Thyroid gland (tissue), 4 donors: ENCODE measurements at regions not wholly inside any gene's neighbourhood (a gene's known extent, or its start where the extent isn't known, plus 50 kb on each side); places are given as distances from the start of the nearest gene placed in this dataset.

Source experiments
- DNase-seq, 2 donors: peaks; one replicate each; pipeline ENCODE4 v3.0.0-alpha.2; 2019
- H3K27ac ChIP-seq, 3 donors: fragments of 200-600 bp; sonication (generic); 1 replicate in 2 of 3; 2 replicates in 1 of 3; pipeline ENCODE4 v1.5.1; 2016 to 2019; ENCODE audit warnings: mild to moderate bottlenecking in 1 of 3, moderate library complexity in 1 of 3
- H3K27me3 ChIP-seq: fragments of 200-600 bp; sonication (generic); one replicate; pipeline ENCODE4 v1.5.1; 2019
- H3K36me3 ChIP-seq, 2 donors: fragments of 200-600 bp; sonication (generic); one replicate each; pipeline ENCODE4 v1.5.1; 2016 to 2019
- H3K4me1 ChIP-seq, 2 donors: fragments of 200-600 bp; sonication (generic); one replicate each; pipeline ENCODE4 v1.5.1; 2017 to 2019
- H3K4me3 ChIP-seq, 3 donors: fragments of 200-600 bp; sonication (generic); replicated peaks in 1 of 3; 1 replicate in 2 of 3; 2 replicates in 1 of 3; pipeline ENCODE4 v1.5.1; 2016; ENCODE audit warnings: mild to moderate bottlenecking in 1 of 3
- H3K9me3 ChIP-seq: fragments of 200-600 bp; sonication (generic); one replicate; pipeline ENCODE4 v1.5.1; 2017
- POLR2A ChIP-seq, 2 donors: fragments of 450-650 bp; IDR thresholded peaks; one replicate each; pipeline ENCODE4 v1.6.1; 2017; ENCODE audit warnings: antibody characterized with exemption in 2 of 2, mild to moderate bottlenecking in 2 of 2, moderate library complexity in 1 of 2
- WGBS, 2 donors: methylation state at CpG; one replicate each; pipeline ENCODE4 v1.1.5; 2017; 5-methylcytosine and 5-hydroxymethylcytosine counted together
- intact Hi-C: fragments of 100-400 bp; cut with DNase I; formaldehyde crosslinking; loops from one replicate; pipeline ENCODE4 v1.15.1; 2023
- TF ChIP-seq, protein P1 (sequence below), 6 experiments: fragments of 200-600 bp in 3 of 6; fragments of 450-650 bp in 3 of 6; sonication (generic) in 3 of 6; IDR thresholded peaks; one replicate each; pipeline ENCODE4 v1.5.1; 2016 to 2019; ENCODE audit warnings: antibody characterized with exemption in 6 of 6, mild to moderate bottlenecking in 2 of 6, inconsistent platforms in 1 of 6, moderate library complexity in 1 of 6

GRCh38 chr5:113965225-113965624, 396.6 kb upstream of the KCNN2 start:
- H3K4me1 ChIP-seq = no peaks in the 10 kb centered on the region
- WGBS, 2 donors = 90 to 92% methylated on average over 3 of the region's 3 CpGs
- intact Hi-C loops = no loop called here
- H3K4me3 ChIP-seq = no peak overlapping the region
- H3K27ac ChIP-seq = no peak overlapping the region
- TF ChIP-seq POLR2A (IDR thresholded peaks at IDR 0.05) = no peak
- TF ChIP-seq, protein P1, sequence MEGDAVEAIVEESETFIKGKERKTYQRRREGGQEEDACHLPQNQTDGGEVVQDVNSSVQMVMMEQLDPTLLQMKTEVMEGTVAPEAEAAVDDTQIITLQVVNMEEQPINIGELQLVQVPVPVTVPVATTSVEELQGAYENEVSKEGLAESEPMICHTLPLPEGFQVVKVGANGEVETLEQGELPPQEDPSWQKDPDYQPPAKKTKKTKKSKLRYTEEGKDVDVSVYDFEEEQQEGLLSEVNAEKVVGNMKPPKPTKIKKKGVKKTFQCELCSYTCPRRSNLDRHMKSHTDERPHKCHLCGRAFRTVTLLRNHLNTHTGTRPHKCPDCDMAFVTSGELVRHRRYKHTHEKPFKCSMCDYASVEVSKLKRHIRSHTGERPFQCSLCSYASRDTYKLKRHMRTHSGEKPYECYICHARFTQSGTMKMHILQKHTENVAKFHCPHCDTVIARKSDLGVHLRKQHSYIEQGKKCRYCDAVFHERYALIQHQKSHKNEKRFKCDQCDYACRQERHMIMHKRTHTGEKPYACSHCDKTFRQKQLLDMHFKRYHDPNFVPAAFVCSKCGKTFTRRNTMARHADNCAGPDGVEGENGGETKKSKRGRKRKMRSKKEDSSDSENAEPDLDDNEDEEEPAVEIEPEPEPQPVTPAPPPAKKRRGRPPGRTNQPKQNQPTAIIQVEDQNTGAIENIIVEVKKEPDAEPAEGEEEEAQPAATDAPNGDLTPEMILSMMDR (IDR thresholded peaks at IDR 0.05) = no peak
- no peaks in the 10 kb centered on the region for H3K27me3 ChIP-seq
- no peaks in the 10 kb centered on the region for H3K36me3 ChIP-seq
- no peaks in the 10 kb centered on the region for H3K9me3 ChIP-seq
- no peak for DNase-seq

GRCh38 chr5:113969901-113970300, 392.0 kb upstream of the KCNN2 start:
- H3K27ac ChIP-seq = no peak overlapping the region
- intact Hi-C loops = no loop called here
- DNase-seq = no peak
- H3K9me3 ChIP-seq = no peaks in the 10 kb centered on the region
- H3K27me3 ChIP-seq = no peaks in the 10 kb centered on the region
- no peaks in the 10 kb centered on the region for H3K4me1 ChIP-seq
- H3K4me3 ChIP-seq = no peak overlapping the region
- TF ChIP-seq, protein P1 (IDR thresholded peaks at IDR 0.05) = no peak
- TF ChIP-seq POLR2A (IDR thresholded peaks at IDR 0.05) = no peak
- H3K36me3 ChIP-seq = no peaks in the 10 kb centered on the region

DNA sequence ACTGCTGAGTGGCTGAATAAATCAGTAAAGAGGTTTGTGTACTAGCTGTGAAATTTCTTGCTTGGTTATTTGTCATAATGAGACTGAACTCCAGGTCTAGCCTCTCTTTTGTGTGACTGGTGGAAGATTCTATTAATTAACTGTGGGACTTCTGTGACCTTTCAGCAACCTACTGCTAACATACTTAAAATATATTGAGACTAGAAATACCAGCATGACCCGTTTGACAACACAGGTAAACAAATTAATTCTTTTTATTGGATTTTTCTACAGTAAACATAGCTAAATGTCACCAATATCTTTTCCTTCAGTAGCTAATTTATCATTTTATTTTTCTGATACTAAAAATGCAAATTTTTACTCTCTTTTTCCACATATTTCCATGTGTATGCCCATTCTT, 390.4 kb upstream of the KCNN2 start:
- no peak for TF ChIP-seq POLR2A (IDR thresholded peaks at IDR 0.05)
- TF ChIP-seq, protein P1 (IDR thresholded peaks at IDR 0.05) = no peak
- no peaks in the 10 kb centered on the region for H3K36me3 ChIP-seq
- no peak overlapping the region for H3K4me3 ChIP-seq
- H3K4me1 ChIP-seq = no peaks in the 10 kb centered on the region
- no peaks in the 10 kb centered on the region for H3K9me3 ChIP-seq
- DNase-seq = no peak
- no peaks in the 10 kb centered on the region for H3K27me3 ChIP-seq
- WGBS, 2 donors = 64 to 78% methylated on average over 1 of the region's 1 CpG
- intact Hi-C loops = no loop called here
- no peak overlapping the region for H3K27ac ChIP-seq

GRCh38 chr5:113974976-113975375, 386.9 kb upstream of the KCNN2 start:
- Histone ChIP-seq H3K4me1 (no peaks in the 10 kb centered on the region), H3K36me3 (no peaks in the 10 kb centered on the region), H3K27ac (no peak overlapping the region), H3K9me3 (no peaks in the 10 kb centered on the region), H3K27me3 (no peaks in the 10 kb centered on the region), H3K4me3 (no peak overlapping the region)
- DNase-seq = no peak
- WGBS, 2 donors = 93 to 94% methylated on average over 1 of the region's 1 CpG
- intact Hi-C loops = no loop called here
- no peak for TF ChIP-seq POLR2A (IDR thresholded peaks at IDR 0.05)
- TF ChIP-seq, protein P1 (IDR thresholded peaks at IDR 0.05) = no peak

DNA sequence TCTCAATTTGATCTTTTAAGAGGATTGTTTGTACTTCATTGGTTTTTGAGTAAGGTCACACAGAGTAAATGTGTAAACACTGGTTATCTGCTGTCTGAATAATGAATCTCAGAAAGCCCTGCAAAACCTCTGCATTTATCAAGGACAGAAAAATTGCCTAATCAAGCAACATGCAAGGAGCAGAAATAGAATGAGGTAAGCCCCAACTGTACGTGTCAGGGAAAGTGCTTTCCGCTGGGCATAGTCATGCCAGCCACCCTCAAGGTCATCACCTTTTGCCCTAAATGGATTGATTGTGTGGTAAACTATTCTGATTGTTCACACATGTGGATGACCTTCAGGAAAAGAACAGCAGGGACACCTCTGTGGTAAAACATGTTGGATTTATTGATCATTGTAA, 376.9 kb upstream of the KCNN2 start:
- Histone ChIP-seq H3K4me3 (no peak overlapping the region), H3K36me3 (no peaks in the 10 kb centered on the region), H3K27me3 (no peaks in the 10 kb centered on the region), H3K9me3 (no peaks in the 10 kb centered on the region), H3K4me1 (no peaks in the 10 kb centered on the region), H3K27ac (no peak overlapping the region)
- TF ChIP-seq POLR2A (IDR thresholded peaks at IDR 0.05) = no peak
- TF ChIP-seq, protein P1 (IDR thresholded peaks at IDR 0.05) = no peak
- 71 to 77% methylated on average over 2 of the region's 2 CpGs for WGBS, 2 donors
- DNase-seq = no peak
- intact Hi-C loops = no loop called here
